ENCODE measurements at regions not wholly inside any gene's neighbourhood (a gene's known extent, or its start where the extent isn't known, plus 50 kb on each side); places are given as distances from the start of the nearest gene placed in this dataset.

- H3K27me3 ChIP-seq = no peaks in the 10 kb centered on the region
- TF ChIP-seq POLR2AphosphoS5 (IDR thresholded peaks at IDR 0.05; ENCODE audit: insufficient read depth in 1 of 2, low read depth in 1 of 2) (no peak), POLR2A (IDR thresholded peaks at IDR 0.05) (no peak), CTCF (IDR thresholded peaks at IDR 0.05) (no peak)
- H3K4me3 ChIP-seq = no peak overlapping the region
Measured at GRCh38 chr4:26163425-26164362, 157.1 kb upstream of the RBPJ start.

GRCh38 chr4:26171501-26171900 lies 149.3 kb upstream of the RBPJ start:
- no peaks in the 10 kb centered on the region for H3K9me3 ChIP-seq
- H3K4me1 ChIP-seq = no peaks in the 10 kb centered on the region
- no peak overlapping the region for H3K4me3 ChIP-seq
- no peak for DNase-seq (ENCODE audit: extremely low spot score in 2 of 2)
- intact Hi-C loops (cut with DNase I) = no loop called here
- no peaks in the 10 kb centered on the region for H3K27me3 ChIP-seq
- H3K27ac ChIP-seq = no peak overlapping the region
- TF ChIP-seq POLR2A (IDR thresholded peaks at IDR 0.05) (no peak), CTCF (IDR thresholded peaks at IDR 0.05) (no peak), POLR2AphosphoS5 (IDR thresholded peaks at IDR 0.05; ENCODE audit: insufficient read depth in 1 of 2, low read depth in 1 of 2) (no peak)
- H3K36me3 ChIP-seq = no peaks in the 10 kb centered on the region

More at GRCh38 chr4:26163425-26164362, 157.1 kb upstream of the RBPJ start:
- no peaks in the 10 kb centered on the region for H3K9me3 ChIP-seq
- no peaks in the 10 kb centered on the region for H3K36me3 ChIP-seq
- H3K4me1 ChIP-seq = no peaks in the 10 kb centered on the region
- intact Hi-C loops (cut with DNase I) = no loop called here
- no peak for DNase-seq (ENCODE audit: extremely low spot score in 2 of 2)
- no peak overlapping the region for H3K27ac ChIP-seq

DNA sequence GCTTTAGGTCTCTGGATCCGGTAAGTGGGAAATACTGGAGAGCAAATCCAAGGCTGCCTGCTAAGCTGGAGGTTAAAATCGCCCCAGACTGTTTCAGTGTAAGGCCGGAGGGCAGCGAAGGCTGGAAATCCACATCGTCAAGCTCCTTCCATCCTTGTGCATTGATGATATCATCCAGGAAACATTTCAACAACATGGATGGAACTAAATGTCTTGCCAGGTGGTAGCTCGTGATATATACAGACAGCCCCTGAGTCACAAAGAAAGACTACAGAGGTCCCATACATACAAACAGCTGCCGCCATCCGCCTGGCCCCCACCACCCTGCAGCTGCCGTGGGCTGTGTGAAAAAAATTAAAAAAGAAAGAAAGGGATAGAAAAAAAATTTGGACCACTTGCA lies 148.9 kb upstream of the RBPJ start:
- DNase-seq (ENCODE audit: extremely low spot score in 2 of 2) = no peak
- H3K9me3 ChIP-seq = no peaks in the 10 kb centered on the region
- H3K4me3 ChIP-seq = no peak overlapping the region
- intact Hi-C loops (cut with DNase I) = no loop called here
- H3K27me3 ChIP-seq = no peaks in the 10 kb centered on the region
- H3K27ac ChIP-seq = no peak overlapping the region
- TF ChIP-seq POLR2A (IDR thresholded peaks at IDR 0.05) (no peak), CTCF (IDR thresholded peaks at IDR 0.05) (no peak)
- H3K36me3 ChIP-seq = no peaks in the 10 kb centered on the region
- no peaks in the 10 kb centered on the region for H3K4me1 ChIP-seq

GRCh38 chr4:26173619-26174018 lies 147.2 kb upstream of the RBPJ start:
- TF ChIP-seq POLR2A (IDR thresholded peaks at IDR 0.05) (no peak), CTCF (IDR thresholded peaks at IDR 0.05) (no peak), POLR2AphosphoS5 (IDR thresholded peaks at IDR 0.05; ENCODE audit: insufficient read depth in 1 of 2, low read depth in 1 of 2) (no peak)
- no peak overlapping the region for H3K27ac ChIP-seq
- no peaks in the 10 kb centered on the region for H3K4me1 ChIP-seq
- no peak for DNase-seq (ENCODE audit: extremely low spot score in 2 of 2)
- intact Hi-C loops (cut with DNase I) = no loop called here
- H3K4me3 ChIP-seq = no peak overlapping the region
- no peaks in the 10 kb centered on the region for H3K27me3 ChIP-seq
- no peaks in the 10 kb centered on the region for H3K9me3 ChIP-seq
- H3K36me3 ChIP-seq = no peaks in the 10 kb centered on the region

- no peak overlapping the region for H3K27ac ChIP-seq
- no peak for DNase-seq (ENCODE audit: extremely low spot score in 2 of 2)
- no peaks in the 10 kb centered on the region for H3K9me3 ChIP-seq
- intact Hi-C loops (cut with DNase I) = no loop called here
- no peaks in the 10 kb centered on the region for H3K36me3 ChIP-seq
- H3K27me3 ChIP-seq = no peaks in the 10 kb centered on the region
- H3K4me3 ChIP-seq = no peak overlapping the region
- TF ChIP-seq CTCF (IDR thresholded peaks at IDR 0.05) (no peak), POLR2AphosphoS5 (IDR thresholded peaks at IDR 0.05; ENCODE audit: insufficient read depth in 1 of 2, low read depth in 1 of 2) (no peak), POLR2A (IDR thresholded peaks at IDR 0.05) (no peak)
- no peaks in the 10 kb centered on the region for H3K4me1 ChIP-seq
Measured at GRCh38 chr4:26174027-26174426, 146.8 kb upstream of the RBPJ start.

Measured in vagina (tissue), 2 donors.